ENCODE measurements at regions not wholly inside any gene's neighbourhood (a gene's known extent, or its start where the extent isn't known, plus 50 kb on each side); places are given as distances from the start of the nearest gene placed in this dataset.

DNA sequence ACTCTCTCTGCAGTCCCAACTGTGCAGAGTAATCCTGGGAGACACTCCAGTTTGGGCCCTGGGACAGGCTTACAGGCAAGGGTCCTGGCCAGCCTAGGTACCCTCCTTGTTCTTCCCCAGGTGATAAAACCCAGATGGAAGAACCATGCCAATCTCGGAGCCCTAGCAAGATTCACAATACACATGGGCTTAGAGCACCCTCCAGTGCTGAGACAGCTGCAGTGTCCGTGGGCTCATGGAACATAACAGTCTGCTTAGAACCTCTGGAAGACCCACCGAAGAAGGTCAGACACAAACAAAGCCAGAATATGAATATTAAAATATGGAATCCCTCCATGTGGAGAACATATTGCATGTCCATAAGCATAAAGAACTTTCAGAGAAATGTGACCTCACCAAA lies 568.1 kb downstream of the KCNJ3 start:
- Histone ChIP-seq H3K36me3 (replicated peaks in 1 of 2; ENCODE audit: control insufficient read depth in 1 of 2, insufficient read depth in 2 of 2, low read length in 1 of 2) (no peaks in the 10 kb centered on the region), H3K79me2 (ENCODE audit: insufficient read depth) (no peaks in the 10 kb centered on the region), H3K9me3 (no peaks in the 10 kb centered on the region), H3F3A (replicated peaks; ENCODE audit: insufficient read depth) (no peaks in the 10 kb centered on the region), H3K4me1 (ENCODE audit: control insufficient read depth in 1 of 2, insufficient read depth in 2 of 2, low read depth in 1 of 2, low read length in 1 of 2) (no peaks in the 10 kb centered on the region), H4K20me1 (ENCODE audit: insufficient read depth) (no peaks in the 10 kb centered on the region), H3K27me3 (ENCODE audit: insufficient read depth) (no peaks in the 10 kb centered on the region), H2AFZ (ENCODE audit: low read depth) (no peak overlapping the region), H3K27ac (ENCODE audit: low read depth in 2 of 2, low read length in 1 of 2) (no peak overlapping the region), H3K4me2 (no peak overlapping the region), H3K9me2 (no peaks in the 10 kb centered on the region), H3K4me3 (ENCODE audit: low read depth in 2 of 2, low read length in 1 of 2) (no peak overlapping the region), H3K9ac (no peak overlapping the region)
- CTCF ChIA-PET = no interaction called here
- 18% methylated on average over 3 of the region's 3 CpGs for WGBS (ENCODE audit: low lambda C conversion rate)
- POLR2A ChIA-PET = no interaction called here
- peak; percentile 21; the same call in 1 of the 2 replicates for TF ChIP-seq CTCF (IDR thresholded peaks at IDR 0.05)
- no peak for TF ChIP-seq FOXM1 (IDR thresholded peaks at IDR 0.05; ENCODE audit: low read depth)
- 0 out of 2 replicates have a peak, but pooled peaks have one; percentile 12 for TF ChIP-seq RAD21 (IDR thresholded peaks at IDR 0.05; ENCODE audit: low read length)
- TF ChIP-seq, protein P1, sequence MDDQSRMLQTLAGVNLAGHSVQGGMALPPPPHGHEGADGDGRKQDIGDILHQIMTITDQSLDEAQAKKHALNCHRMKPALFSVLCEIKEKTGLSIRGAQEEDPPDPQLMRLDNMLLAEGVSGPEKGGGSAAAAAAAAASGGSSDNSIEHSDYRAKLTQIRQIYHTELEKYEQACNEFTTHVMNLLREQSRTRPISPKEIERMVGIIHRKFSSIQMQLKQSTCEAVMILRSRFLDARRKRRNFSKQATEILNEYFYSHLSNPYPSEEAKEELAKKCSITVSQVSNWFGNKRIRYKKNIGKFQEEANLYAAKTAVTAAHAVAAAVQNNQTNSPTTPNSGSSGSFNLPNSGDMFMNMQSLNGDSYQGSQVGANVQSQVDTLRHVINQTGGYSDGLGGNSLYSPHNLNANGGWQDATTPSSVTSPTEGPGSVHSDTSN (IDR thresholded peaks at IDR 0.05) = no peak
- TF ChIP-seq MXI1 (IDR thresholded peaks at IDR 0.05; ENCODE audit: low read depth, low read length) = no peak
- no peak for TF ChIP-seq FOSL2 (IDR thresholded peaks at IDR 0.05; ENCODE audit: borderline replicate concordance, low read depth)
- no peak for DNase-seq

GRCh38 chr2:155266109-155266508 lies 567.6 kb downstream of the KCNJ3 start:
- Histone ChIP-seq H3K4me3 (ENCODE audit: low read depth in 2 of 2, low read length in 1 of 2) (no peak overlapping the region), H2AFZ (ENCODE audit: low read depth) (no peak overlapping the region), H3K4me1 (ENCODE audit: control insufficient read depth in 1 of 2, insufficient read depth in 2 of 2, low read depth in 1 of 2, low read length in 1 of 2) (no peaks in the 10 kb centered on the region), H3F3A (replicated peaks; ENCODE audit: insufficient read depth) (no peaks in the 10 kb centered on the region), H3K27me3 (ENCODE audit: insufficient read depth) (no peaks in the 10 kb centered on the region), H3K79me2 (ENCODE audit: insufficient read depth) (no peaks in the 10 kb centered on the region), H3K36me3 (replicated peaks in 1 of 2; ENCODE audit: control insufficient read depth in 1 of 2, insufficient read depth in 2 of 2, low read length in 1 of 2) (no peaks in the 10 kb centered on the region), H3K9me3 (no peaks in the 10 kb centered on the region), H3K4me2 (no peak overlapping the region), H3K27ac (ENCODE audit: low read depth in 2 of 2, low read length in 1 of 2) (no peak overlapping the region), H4K20me1 (ENCODE audit: insufficient read depth) (no peaks in the 10 kb centered on the region), H3K9ac (no peak overlapping the region), H3K9me2 (no peaks in the 10 kb centered on the region)
- TF ChIP-seq POLR2AphosphoS5 (IDR thresholded peaks at IDR 0.05; ENCODE audit: low read depth, low read length) (no peak), MAX (IDR thresholded peaks at IDR 0.05; ENCODE audit: low read depth) (no peak), TEAD4 (IDR thresholded peaks at IDR 0.05; ENCODE audit: borderline replicate concordance, insufficient read depth) (no peak), NFIC (IDR thresholded peaks at IDR 0.05; ENCODE audit: borderline replicate concordance) (no peak), JUND (IDR thresholded peaks at IDR 0.05) (no peak), FOXM1 (IDR thresholded peaks at IDR 0.05; ENCODE audit: low read depth) (no peak), USF1 (IDR thresholded peaks at IDR 0.05; ENCODE audit: borderline replicate concordance, low read depth) (no peak), RCOR1 (IDR thresholded peaks at IDR 0.05; ENCODE audit: low read length) (no peak), CHD2 (IDR thresholded peaks at IDR 0.05; ENCODE audit: low read length, partially characterized antibody) (no peak), RFX5 (IDR thresholded peaks at IDR 0.05; ENCODE audit: low read length) (no peak), SMC3 (IDR thresholded peaks at IDR 0.05; ENCODE audit: low read depth, low read length) (no peak)
- TF ChIP-seq, protein P1 (IDR thresholded peaks at IDR 0.05) = no peak
- TF ChIP-seq, protein P2, sequence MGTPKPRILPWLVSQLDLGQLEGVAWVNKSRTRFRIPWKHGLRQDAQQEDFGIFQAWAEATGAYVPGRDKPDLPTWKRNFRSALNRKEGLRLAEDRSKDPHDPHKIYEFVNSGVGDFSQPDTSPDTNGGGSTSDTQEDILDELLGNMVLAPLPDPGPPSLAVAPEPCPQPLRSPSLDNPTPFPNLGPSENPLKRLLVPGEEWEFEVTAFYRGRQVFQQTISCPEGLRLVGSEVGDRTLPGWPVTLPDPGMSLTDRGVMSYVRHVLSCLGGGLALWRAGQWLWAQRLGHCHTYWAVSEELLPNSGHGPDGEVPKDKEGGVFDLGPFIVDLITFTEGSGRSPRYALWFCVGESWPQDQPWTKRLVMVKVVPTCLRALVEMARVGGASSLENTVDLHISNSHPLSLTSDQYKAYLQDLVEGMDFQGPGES (IDR thresholded peaks at IDR 0.05; ENCODE audit: low read depth, low read length) = no peak
- TF ChIP-seq, protein P3, sequence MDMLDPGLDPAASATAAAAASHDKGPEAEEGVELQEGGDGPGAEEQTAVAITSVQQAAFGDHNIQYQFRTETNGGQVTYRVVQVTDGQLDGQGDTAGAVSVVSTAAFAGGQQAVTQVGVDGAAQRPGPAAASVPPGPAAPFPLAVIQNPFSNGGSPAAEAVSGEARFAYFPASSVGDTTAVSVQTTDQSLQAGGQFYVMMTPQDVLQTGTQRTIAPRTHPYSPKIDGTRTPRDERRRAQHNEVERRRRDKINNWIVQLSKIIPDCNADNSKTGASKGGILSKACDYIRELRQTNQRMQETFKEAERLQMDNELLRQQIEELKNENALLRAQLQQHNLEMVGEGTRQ (IDR thresholded peaks at IDR 0.05; ENCODE audit: borderline replicate concordance, low read depth, low read length) = no peak
- DNase-seq = no peak
- WGBS (ENCODE audit: low lambda C conversion rate) = 33% methylated on average over 1 of the region's 1 CpG
- CTCF ChIA-PET = no interaction called here
- POLR2A ChIA-PET = no interaction called here
